ENCODE measurements at regions not wholly inside any gene's neighbourhood (a gene's known extent, or its start where the extent isn't known, plus 50 kb on each side); places are given as distances from the start of the nearest gene placed in this dataset.
"Not testable (repeated sequence)": the region's sequence is repeated elsewhere in the genome, so short reads cannot be mapped to it uniquely, and the experiment has no call there.

DNA sequence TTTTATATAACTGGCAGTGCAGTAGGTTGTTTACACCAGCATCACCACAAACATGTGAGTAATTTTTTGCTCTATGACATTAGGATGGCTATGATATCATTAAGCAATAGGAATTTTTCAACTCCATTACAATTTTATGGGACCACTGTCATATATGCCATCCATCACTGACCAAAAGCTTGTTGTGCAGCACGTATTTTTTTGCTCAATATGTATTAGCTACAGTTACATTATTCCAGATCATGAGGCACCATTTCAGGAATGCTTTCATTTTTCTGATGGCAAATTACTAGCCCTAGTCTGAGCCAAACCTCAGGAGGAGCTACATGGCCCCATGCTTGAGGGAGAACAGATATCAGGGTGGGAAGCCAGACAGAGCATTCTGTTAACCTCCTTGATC is 56.8 kb upstream of the DCLK2 start:
- ATAC-seq, result no peak
- Histone ChIP-seq H3K4me1 (no peaks in the 10 kb centered on the region), H3K27ac (no peak overlapping the region), H3K9me3 (no peaks in the 10 kb centered on the region), H3K27me3 (no peaks in the 10 kb centered on the region), H3K36me3 (no peaks in the 10 kb centered on the region), H3K4me3 (no peak overlapping the region)
- no peak for DNase-seq
- TF ChIP-seq, protein P1, sequence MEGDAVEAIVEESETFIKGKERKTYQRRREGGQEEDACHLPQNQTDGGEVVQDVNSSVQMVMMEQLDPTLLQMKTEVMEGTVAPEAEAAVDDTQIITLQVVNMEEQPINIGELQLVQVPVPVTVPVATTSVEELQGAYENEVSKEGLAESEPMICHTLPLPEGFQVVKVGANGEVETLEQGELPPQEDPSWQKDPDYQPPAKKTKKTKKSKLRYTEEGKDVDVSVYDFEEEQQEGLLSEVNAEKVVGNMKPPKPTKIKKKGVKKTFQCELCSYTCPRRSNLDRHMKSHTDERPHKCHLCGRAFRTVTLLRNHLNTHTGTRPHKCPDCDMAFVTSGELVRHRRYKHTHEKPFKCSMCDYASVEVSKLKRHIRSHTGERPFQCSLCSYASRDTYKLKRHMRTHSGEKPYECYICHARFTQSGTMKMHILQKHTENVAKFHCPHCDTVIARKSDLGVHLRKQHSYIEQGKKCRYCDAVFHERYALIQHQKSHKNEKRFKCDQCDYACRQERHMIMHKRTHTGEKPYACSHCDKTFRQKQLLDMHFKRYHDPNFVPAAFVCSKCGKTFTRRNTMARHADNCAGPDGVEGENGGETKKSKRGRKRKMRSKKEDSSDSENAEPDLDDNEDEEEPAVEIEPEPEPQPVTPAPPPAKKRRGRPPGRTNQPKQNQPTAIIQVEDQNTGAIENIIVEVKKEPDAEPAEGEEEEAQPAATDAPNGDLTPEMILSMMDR (IDR thresholded peaks at IDR 0.05), result no peak
- intact Hi-C loops (cut with DNase I), result no loop called here

DNA sequence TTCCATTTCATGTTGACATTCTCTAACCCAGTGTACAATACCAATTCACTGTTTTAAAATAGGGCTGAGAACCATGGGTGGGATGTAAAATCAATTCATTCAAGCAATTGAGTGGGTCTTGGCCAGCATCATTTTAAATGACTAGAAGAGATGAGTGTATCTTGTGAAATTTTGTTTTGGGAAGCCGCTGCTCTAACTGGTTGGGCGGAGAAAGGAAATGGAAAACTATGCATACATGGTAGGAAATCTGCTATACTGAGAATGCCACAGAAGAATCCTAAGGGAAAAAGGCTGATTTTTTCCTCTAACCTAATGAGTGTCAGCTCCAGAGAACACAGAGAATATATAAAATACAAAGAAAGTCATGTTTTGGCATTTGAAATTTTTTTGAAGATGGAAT is 54.8 kb upstream of the DCLK2 start:
- intact Hi-C loops (cut with DNase I), result no loop called here
- no peaks in the 10 kb centered on the region for H3K36me3 ChIP-seq
- ATAC-seq (no peak), DNase-seq (no peak)
- H3K4me3 ChIP-seq, result no peak overlapping the region
- no peaks in the 10 kb centered on the region for H3K4me1 ChIP-seq
- no peak overlapping the region for H3K27ac ChIP-seq
- no peaks in the 10 kb centered on the region for H3K9me3 ChIP-seq
- TF ChIP-seq, protein P1 (IDR thresholded peaks at IDR 0.05), result no peak
- H3K27me3 ChIP-seq, result no peaks in the 10 kb centered on the region

DNA sequence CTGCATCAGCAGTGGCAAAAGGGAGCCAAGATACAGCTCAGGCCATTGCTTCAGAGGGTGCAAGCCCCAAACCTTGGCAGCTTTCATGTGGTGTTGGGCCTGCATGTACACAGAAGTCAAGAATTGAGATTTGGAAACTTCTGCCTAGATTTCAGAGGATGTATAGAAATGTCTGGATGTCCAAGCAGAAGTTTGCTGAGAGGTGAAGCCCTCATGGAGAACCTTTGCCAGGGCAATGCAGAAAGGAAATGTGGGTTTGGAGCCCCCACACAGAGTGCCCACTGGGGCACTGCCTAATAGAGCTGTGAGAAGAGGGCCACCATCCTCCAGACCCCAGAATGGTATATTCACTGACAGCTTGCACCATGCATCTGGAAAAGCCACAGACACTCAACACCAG is 51.3 kb upstream of the DCLK2 start:
- H3K36me3 ChIP-seq; H3K4me3 ChIP-seq; DNase-seq; H3K27me3 ChIP-seq; H3K27ac ChIP-seq; H3K9me3 ChIP-seq; H3K4me1 ChIP-seq; ATAC-seq; intact Hi-C loops (cut with DNase I): not testable (repeated sequence)
